ENCODE measurements at regions not wholly inside any gene's neighbourhood (a gene's known extent, or its start where the extent isn't known, plus 50 kb on each side); places are given as distances from the start of the nearest gene placed in this dataset.
"Not testable (repeated sequence)": the region's sequence is repeated elsewhere in the genome, so short reads cannot be mapped to it uniquely, and the experiment has no call there.

DNA sequence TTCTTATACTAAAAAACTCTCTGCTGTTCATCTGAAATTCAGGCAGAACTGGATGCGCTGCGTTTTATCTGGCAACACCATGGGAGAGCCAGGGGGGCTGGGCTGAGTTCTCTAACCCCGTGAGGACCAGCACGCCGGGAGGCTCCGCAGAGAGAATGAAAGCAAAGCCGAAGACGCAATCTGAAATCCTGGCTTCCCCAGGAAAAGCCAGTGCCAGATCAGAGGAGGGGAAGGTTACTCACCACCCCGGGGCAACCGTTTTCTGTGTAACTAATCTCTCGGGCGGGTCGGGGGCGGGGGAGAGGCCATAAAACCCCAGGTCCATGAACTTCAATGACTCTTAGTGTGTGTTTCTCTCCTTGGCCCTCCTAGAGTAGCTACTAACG is 99.4 kb downstream of the SHANK2 start:
- DNase-seq (ENCODE audit: low read depth in 2 of 3, low spot score in 1 of 3) = no peak

DNA sequence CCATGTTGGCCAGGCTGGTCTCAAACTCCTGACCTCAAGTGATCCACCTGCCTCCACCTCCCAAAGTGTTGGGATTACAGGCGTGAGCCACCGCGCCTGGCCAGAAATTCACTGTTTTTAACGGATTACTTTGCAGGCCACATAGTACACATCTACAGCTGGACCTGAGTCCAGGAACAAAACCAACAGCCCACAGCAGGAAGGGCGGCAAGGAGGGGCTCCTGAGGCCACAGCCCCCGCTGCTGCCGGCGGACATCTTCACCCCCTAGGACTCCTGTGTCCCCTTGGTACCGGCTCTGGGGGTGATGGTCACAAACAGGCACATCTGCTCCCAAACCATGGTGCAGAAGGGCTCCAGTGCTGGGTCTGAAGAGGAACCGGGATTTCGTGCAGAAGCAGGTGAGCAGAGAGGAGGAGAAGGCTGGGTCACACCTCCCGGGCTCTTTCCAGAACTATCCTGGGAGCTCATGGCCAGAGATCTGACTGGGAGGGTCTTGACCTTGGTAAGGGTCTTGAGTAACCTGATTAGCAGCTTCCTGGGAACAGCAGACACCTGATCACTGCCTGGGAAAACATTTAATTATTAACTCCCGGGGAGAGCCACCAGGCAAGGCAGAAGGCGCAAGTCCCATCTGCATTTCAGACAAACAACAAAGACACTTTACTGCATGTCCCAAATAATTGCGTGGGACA is 99.9 kb downstream of the SHANK2 start:
- DNase-seq (ENCODE audit: low read depth in 2 of 3, low spot score in 1 of 3) = not testable (repeated sequence)

DNA sequence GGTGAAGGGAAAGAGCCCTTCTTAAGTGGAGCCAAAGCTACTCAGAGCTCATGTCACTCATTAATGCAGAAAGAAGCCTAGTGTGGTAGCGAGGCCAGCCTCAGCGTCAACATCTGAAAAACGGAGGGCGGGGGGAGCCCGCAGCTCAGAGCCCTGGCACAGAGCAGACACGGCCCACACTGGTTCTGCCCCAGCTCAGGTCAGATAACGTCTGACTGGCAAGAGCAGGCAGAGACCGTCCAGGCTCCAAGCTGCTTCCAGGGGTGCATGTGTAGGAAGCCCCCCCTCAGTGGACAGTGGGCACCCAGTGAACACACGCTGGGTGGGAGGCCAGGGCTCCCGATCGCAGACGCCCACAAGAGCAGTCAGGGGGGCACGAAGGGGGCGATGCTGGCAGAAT is 100.8 kb downstream of the SHANK2 start:
- no peak for DNase-seq (ENCODE audit: low read depth in 2 of 3, low spot score in 1 of 3)

DNA sequence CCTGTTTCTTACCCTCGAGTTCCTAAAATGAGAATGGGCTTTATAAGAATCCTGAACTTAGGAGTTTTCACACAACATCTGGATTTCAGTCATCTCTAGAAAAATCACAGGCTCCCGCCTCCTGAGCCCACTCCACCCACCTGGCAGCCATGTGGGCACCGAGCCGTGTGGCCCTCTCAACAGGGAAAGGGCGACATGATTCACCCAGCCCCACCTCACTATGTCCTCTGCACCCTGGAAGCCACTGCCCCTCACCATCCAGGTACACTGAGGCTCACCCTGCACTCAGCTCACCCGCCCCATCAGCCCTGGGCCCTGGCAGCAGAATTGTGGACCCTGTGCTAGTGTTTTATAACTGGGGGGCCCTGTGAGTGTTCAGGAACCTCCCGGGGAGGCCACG is 101.5 kb downstream of the SHANK2 start:
- DNase-seq (ENCODE audit: low read depth in 2 of 3, low spot score in 1 of 3) = no peak

DNA sequence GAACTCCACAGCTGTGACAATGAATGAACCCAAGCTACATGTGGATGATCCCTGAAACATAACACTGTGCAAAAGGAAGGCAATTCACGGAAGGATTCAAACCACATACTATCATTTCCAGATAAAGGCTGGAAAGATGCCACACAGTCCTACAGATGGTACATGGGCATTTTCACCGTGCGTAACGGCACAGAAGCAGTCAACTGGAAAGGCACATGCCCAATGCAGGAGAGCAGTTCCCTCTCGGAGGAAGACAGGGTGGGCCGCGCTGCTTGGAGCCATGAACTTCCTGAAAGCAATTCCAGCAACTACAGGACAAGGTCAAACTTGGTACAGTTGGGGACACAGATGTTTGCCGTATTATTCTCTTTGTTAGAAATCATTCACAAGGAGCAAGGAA is 103.7 kb downstream of the SHANK2 start:
- no peak for DNase-seq (ENCODE audit: low read depth in 2 of 3, low spot score in 1 of 3)

DNA sequence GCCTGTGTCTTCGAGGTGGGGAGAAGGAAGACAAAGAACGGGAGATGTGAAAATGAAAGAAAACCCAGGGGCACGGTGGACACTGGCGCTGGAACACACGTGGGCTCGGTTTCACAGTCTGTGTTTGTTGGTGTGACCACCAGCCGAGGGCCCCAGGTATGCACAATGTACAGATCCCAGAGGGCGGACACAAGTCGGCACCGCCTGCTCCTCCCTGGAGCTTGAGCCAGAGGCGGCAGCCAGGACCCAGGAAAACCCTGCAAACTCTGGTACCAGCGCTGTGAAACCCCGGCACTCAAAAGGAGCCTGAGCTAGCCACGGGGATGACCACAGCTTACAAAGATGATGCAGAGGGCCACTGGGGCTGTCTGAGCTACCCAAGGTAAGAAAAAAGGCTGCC is 105.0 kb downstream of the SHANK2 start:
- no peak for DNase-seq (ENCODE audit: low read depth in 2 of 3, low spot score in 1 of 3)

DNA sequence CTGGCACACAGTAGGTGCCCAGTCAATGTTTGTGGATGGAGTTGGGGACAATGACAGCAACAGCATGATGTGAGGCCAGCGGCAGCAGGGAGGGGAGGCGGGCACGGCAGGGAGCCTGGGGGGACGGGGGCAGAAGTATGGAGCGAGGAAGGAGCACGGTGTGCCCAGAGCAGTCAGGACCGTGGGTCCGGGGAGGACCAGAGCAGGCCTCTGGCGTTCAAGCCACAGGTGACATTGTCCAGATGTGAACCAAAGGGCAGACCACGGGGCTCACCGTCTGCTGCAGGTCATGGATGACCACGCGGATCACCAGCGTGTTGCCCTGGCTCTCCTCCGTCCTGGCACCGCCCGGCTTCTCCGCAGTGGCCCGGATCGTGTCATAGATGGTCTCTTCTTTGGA is 105.5 kb downstream of the SHANK2 start:
- no peak for DNase-seq (ENCODE audit: low read depth in 2 of 3, low spot score in 1 of 3)

DNA sequence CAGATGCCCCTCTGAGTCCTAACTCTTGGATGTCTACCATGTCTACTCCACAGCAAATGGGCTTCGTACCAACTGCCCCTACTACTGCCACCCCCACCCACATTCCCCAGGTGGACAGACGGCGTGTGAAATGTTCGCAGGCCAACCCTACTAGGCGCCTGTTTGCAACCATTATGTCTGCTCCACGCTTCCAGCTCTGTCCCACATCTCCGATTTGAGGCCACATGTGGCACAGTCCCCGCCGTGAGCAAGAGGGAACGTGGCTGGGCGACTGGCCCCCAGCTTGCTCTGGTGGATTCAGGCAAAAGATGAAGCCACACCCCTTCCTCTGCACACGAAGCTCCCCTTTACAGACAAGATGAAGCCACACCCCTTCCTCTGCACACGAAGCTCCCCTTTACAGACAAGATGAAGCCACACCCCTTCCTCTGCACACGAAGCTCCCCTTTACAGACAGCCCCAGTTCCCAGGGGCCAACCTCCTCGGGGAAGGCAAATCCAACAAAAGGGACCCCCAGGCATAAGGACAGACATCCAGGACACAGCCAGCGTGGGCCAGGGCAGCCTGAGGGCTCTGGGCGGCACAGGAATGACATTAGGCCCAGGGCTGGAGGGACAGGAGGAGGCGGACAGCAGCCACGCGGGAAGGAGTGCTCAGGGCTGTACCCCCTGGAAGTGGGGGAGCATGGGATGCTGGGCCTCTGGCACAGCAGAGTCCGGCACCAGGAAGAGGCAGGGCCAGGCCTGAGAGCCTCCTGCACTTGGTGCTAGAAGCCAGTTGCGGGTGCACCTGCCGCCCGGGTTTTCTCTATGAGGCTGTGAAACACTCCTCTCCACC is 106.2 kb downstream of the SHANK2 start:
- DNase-seq (ENCODE audit: low read depth in 2 of 3, low spot score in 1 of 3) = no peak

DNA sequence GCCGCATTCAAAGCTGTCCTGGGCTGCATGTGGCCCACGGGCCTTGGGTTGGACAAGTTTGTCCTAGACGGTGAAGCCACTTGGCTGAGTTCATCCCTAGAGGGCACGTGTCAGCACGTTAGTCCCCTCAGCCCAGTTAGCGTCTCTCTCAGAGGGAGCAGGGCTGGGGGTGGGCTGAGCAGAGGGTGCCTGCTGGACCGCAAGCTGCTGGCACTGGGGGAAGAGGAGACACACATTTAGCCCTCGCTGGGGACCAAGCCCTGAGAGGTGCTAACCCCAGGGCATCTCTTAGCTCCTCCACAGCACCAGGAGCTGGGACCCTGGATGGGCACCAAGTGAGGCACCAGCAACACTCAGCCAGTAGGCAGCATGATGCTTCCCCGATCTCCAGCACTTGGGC is 107.0 kb downstream of the SHANK2 start:
- DNase-seq (ENCODE audit: low read depth in 2 of 3, low spot score in 1 of 3) = no peak

DNA sequence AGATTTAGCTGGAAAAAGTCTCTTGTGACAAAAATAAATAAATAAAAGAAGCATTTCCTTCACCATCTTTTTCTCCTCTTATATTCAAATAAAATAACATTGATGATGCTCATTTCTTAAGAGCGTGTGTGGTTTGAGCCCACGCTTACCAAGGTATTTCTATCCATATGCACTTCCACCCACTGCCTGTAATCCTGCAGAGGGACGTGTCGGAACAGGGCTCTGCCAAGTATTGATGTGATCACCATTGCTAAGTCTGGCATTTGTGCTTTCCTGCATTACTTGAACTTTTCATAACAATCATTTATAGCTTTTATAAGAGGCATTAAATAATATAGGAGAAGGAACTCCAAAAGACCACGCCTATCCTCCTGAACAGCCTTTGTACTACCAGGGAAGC is 107.6 kb downstream of the SHANK2 start:
- DNase-seq (ENCODE audit: low read depth in 2 of 3, low spot score in 1 of 3) = no peak

DNA sequence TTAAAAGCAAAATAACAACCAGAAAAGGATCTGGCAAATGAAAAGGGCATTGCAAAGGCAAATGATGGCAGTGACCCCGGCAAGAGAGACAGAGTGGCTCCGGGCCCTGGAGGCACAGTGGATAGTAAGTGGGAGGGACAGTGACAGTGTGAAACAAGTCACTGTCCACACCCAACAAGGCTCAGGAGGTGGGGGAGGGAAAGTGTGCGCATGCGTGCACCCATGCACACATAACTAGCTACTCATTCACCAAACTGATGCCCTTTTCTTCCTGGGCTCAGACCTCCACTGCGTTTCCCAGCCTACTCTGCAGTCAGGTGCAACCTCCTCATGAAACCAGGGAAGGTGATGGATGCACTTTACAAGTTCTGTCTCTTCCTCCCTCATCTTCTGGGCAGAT is 108.4 kb downstream of the SHANK2 start:
- DNase-seq (ENCODE audit: low read depth in 2 of 3, low spot score in 1 of 3) = no peak

DNA sequence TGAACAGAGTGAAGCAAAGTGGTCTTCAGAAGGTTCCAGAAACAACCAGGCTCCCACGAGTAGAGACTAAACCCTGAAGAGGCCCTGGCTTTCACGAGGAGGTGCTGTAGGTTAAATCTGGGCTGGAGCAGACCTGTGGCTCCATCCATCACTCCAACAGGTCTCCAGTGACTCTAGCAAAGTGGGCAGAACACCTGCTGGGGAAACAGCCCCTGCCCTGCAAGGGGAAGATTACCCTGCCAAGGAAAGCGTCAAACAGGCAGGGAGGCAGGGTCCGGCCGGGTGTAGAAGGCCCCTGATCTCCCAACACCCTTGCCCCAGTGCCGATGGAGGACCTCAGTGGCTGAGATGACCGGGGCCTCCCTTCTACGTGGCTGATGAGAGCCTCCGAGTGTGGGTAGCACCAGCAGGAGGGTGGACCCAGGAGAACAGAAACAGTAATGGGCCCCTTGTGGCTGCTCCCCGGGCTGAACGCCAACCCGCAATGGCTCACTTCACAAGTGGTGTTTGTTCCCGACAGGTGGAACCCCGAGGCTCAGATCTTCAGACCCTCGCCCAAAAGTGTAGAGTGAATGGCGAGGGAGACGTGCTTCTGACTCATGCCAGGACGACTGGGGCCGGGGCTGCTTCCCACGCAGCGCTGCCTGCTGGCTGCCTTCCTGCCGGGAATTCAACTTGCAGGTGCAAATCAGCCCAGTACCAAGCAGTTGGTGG is 112.0 kb downstream of the SHANK2 start:
- DNase-seq (ENCODE audit: low read depth in 2 of 3, low spot score in 1 of 3) = no peak

DNA sequence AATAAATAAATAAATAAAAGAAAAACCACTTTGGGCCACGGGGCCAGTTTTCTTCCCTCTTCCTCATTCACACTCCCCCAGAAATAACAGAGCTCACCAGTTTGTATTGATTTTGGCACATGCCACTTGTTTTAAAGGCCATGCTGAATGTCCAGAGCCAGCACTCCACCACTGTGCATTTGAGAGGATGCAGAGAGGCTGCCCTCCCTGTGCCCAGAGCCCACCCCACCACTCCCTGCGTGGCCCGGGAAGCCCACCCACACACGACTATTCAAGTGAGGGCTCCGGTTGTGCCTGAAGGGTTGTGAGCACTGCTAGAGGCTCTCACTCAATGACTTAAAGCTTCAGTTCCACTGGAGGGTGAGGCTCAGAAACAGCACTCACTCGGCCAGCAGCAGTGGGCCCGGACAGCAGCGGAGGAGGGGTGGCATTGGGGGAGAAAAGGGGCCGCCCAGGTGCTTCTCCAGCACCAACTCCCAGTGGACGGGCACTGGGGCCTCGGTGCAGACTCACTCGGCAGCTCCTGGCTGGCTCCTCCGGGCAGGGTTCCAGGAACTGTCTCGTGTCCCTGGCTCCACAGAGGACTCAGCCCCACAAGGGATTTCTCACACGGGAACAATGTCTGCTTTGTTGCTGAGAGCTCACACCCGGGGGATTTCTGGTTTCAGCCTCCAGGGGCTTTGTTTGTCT is 112.7 kb downstream of the SHANK2 start:
- DNase-seq (ENCODE audit: low read depth in 2 of 3, low spot score in 1 of 3) = no peak

DNA sequence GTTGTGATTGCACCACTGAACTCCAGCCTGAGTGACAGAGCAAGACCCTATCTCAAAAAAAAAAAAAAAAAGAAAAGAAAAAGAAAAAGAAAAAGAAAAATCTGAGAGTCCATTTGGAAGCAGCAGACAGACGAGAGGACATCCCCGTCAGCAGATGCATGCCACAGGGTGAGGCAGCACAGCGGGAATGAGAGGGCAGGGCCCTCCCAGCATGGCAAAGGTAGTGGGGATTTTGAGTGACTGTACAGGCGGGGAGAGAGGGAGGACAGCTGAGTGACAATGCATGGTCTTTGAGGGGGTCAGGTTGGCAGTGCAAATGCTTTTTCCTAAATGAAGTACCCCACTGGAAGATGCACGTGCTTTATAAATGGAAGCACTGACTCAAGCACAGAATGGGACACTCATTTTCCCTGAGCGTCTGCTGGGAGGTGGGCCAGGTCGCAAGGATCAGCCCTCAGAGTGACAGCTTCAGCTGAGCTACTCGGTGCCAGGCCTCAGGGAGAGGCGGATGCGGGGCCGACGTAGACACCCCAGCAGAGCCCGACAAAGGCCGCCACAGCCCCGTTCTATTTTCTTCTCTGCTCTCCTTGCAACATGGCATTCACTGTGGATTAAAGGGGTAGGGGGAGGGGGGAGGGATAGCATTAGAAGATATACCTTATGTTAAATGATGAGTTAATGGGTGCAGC is 113.5 kb downstream of the SHANK2 start:
- DNase-seq (ENCODE audit: low read depth in 2 of 3, low spot score in 1 of 3) = no peak

DNA sequence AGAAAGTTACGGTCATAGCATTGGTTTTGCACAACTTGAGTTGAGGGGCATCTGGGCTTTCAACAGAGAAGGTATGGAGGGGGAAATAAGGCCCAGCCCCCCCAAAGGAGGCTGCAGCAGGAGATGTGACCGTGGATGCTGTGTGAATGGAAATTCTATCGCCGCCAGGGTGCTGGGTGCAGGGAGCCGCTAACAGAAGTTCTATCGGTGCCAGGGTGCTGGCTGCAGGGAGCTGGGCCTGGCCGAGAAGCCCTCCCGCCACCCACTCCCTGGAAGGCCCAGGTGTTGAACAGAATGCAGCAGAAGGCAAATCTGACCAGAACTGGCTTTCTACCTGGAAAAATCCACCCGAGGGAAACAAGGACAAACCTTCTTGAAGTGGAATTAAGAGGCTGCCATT is 115.0 kb downstream of the SHANK2 start:
- DNase-seq (ENCODE audit: low read depth in 2 of 3, low spot score in 1 of 3) = no peak

DNA sequence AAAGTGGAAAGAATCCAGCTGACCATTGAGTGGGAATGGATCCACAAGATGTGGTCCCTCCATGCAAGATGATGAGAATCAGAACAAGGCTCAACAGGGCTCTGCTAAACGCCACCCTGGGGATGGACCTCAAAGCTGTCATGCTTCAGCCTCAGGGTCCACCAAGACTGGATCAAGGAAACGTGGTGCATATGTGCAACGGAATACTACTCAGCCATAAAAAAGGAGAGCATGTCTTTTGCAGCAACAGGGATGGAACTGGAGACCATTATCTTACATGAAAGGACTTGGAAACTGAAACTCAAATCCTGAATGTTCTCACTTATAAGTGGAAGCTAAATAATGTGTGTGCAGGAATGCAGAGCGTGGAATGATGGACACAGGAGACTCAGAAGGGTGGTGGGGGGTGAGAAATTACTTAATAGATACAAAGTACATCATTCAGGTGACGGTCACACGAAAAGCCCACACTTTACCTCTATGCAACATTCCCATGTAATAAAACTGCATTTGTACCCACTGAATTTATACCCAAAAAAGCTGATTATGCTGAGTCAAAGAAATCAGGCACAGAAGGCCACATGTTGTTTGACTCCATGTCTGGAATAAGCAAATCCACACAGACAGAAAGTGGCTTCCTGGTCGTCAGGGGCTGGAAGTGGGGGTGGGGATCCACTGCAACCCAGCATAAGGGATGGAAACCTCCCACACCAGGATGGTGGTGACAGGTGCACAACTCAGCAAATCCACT is 116.1 kb downstream of the SHANK2 start:
- DNase-seq (ENCODE audit: low read depth in 2 of 3, low spot score in 1 of 3) = no peak

DNA sequence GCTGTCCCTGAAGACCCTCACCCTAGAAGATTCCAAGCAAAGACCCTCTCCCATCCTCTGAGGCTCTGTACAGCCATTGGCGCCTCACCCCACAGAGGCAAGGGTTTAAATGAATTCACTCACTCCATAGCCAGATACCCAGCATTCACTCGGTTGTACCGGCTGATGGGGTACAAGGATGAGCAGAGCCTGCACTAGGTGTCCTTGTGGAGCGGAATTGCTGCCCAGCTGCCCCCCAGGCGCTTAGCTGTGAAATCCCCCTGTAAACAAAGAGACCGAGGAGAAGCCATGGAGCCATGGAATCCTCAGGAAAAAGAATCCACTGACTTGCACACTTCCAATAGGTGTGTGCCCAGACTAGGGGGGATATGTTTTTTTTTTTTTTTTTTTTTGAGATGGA is 117.3 kb downstream of the SHANK2 start:
- no peak for DNase-seq (ENCODE audit: low read depth in 2 of 3, low spot score in 1 of 3)

DNA sequence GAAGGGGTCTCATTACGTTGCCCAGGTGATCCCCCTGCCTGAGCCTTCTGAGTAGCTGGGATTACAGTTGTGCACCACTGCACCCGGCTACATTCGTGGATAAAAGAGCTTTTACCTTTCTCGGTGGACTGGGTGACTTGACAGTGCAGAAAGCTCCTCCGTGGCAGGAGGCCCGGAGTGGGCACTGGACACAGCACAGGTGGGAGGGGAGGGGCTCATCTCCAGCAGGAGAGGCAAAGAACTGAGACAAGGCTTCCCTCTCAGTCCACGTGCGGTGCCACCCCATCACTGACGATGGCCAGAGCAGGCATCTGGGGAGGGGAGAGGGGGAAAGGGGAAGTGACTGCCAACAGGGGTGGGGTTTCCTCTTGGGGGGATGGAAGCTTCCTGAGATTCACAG is 118.4 kb downstream of the SHANK2 start:
- no peak for DNase-seq (ENCODE audit: low read depth in 2 of 3, low spot score in 1 of 3)

DNA sequence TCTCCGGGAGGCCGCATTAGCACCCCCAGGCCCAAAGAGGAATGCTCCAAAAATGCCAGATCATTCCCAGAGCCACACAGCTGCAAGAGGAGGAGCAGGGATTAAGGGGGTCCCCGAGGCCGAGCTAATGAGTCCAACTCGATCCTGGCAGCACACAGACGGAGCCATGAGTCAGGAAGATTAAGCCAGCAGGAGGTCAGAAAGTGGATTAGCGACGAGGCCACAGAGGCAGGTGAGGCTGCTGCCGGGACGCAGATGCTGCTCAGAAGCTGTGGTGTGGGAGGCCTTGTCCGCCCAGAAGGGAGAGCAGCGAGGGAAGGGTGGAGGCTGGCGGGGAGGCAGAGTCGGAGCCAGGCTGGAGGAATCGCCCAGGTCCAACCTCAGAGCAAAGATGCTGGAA is 120.5 kb downstream of the SHANK2 start:
- no peak for DNase-seq (ENCODE audit: low read depth in 2 of 3, low spot score in 1 of 3)

DNA sequence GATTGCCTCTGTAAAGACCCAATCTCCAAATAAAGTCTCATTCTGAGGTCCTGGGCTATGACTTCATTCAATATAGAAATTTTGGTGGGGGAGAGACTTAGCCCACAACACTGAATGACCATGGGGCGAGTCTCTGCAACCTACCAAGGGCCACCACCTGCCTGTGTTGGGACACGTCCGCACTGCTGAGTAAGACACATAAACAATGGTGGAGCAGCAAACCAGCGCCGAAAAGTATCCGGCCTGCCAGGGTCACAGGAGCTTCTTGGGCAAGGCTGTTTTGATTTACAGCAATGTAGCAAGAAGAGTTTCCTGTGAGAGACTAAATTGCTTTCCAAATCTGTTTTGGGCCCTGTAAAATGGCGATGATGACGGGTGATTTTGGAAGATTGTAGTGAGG is 122.3 kb downstream of the SHANK2 start:
- DNase-seq (ENCODE audit: low read depth in 2 of 3, low spot score in 1 of 3) = no peak
